ENCODE measurements at regions not wholly inside any gene's neighbourhood (a gene's known extent, or its start where the extent isn't known, plus 50 kb on each side); places are given as distances from the start of the nearest gene placed in this dataset.

DNA sequence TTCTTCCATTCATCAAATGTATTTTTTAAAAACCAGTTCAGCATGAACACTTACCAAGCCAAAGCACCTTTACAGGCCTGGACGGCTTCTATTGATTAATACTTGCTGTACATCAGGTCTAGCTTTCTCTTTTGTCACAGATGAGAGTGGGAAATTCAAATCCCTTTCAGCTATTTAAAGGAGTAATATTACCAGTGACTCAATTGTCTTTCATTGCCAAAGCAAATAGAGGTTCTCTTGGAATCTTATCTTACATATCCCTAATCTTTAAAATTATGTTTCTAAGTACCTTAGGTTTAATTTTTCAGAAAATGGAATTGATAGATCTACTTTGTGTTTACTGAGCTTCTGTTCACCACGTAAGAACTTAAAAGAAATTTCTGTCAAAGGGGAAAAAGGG lies 922.9 kb downstream of the NSUN3 start:
- TF ChIP-seq, protein P1, sequence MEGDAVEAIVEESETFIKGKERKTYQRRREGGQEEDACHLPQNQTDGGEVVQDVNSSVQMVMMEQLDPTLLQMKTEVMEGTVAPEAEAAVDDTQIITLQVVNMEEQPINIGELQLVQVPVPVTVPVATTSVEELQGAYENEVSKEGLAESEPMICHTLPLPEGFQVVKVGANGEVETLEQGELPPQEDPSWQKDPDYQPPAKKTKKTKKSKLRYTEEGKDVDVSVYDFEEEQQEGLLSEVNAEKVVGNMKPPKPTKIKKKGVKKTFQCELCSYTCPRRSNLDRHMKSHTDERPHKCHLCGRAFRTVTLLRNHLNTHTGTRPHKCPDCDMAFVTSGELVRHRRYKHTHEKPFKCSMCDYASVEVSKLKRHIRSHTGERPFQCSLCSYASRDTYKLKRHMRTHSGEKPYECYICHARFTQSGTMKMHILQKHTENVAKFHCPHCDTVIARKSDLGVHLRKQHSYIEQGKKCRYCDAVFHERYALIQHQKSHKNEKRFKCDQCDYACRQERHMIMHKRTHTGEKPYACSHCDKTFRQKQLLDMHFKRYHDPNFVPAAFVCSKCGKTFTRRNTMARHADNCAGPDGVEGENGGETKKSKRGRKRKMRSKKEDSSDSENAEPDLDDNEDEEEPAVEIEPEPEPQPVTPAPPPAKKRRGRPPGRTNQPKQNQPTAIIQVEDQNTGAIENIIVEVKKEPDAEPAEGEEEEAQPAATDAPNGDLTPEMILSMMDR (optimal IDR thresholded peaks at IDR 0.05 in 1 of 3, IDR thresholded peaks at IDR 0.05 in 1 of 3, conservative IDR thresholded peaks at IDR 0.05 in 1 of 3; ENCODE audit: extremely low read depth in 1 of 3, insufficient read depth in 2 of 3, low read length in 3 of 3) = no peak
- TF ChIP-seq EZH2 (IDR thresholded peaks at IDR 0.05; ENCODE audit: low read length) = no peak

All from keratinocyte (primary cell).